Breast epithelium (tissue), 4 donors: ENCODE measurements at regions not wholly inside any gene's neighbourhood (a gene's known extent, or its start where the extent isn't known, plus 50 kb on each side); places are given as distances from the start of the nearest gene placed in this dataset.
"Not testable (repeated sequence)": the region's sequence is repeated elsewhere in the genome, so short reads cannot be mapped to it uniquely, and the experiment has no call there.

Experiments
- DNase-seq, 2 donors: peaks; one replicate each; pipeline ENCODE4 v3.0.0-alpha.2; 2019; ENCODE audit warnings: low spot score in 2 of 2
- H3K27ac ChIP-seq, 2 donors: fragments of 200-600 bp; sonication (generic) in 1 of 2; one replicate each; pipeline ENCODE4 v1.5.1; 2016 to 2019; ENCODE audit warnings: mild to moderate bottlenecking in 1 of 2
- H3K27me3 ChIP-seq, 2 donors: fragments of 200-600 bp; sonication (generic) in 1 of 2; one replicate each; pipeline versions ENCODE4 v1.5.1 to v1.6.0; 2017 to 2019; ENCODE audit warnings: control low read depth in 1 of 2, mild to moderate bottlenecking in 1 of 2
- H3K36me3 ChIP-seq: fragments of 200-600 bp; one replicate; pipeline ENCODE4 v1.5.1; 2019
- H3K4me1 ChIP-seq, 2 donors: fragments of 200-600 bp; sonication (generic); one replicate each; pipeline ENCODE4 v1.5.1; 2016 to 2019; ENCODE audit warnings: control low read depth in 1 of 2
- H3K4me3 ChIP-seq, 3 donors: fragments of 200-600 bp; sonication (generic); 1 replicate in 2 of 3; 2 replicates in 1 of 3; pipeline ENCODE4 v1.5.1; 2016 to 2019; ENCODE audit warnings: mild to moderate bottlenecking in 3 of 3, moderate library complexity in 2 of 3
- H3K9me3 ChIP-seq, 2 donors: fragments of 200-600 bp; sonication (generic) in 1 of 2; one replicate each; pipeline ENCODE4 v1.5.1; 2016 to 2019; ENCODE audit warnings: control low read depth in 1 of 2
- CTCF ChIP-seq, 3 donors: fragments of 450-650 bp; IDR thresholded peaks; one replicate each; pipeline ENCODE4 v1.5.1; 2016 to 2017; ENCODE audit warnings: antibody characterized with exemption in 3 of 3, mild to moderate bottlenecking in 3 of 3, moderate library complexity in 3 of 3
- POLR2A ChIP-seq: fragments of 450-650 bp; IDR thresholded peaks from one replicate; pipeline ENCODE4 v1.6.1; 2016; ENCODE audit warnings: antibody characterized with exemption, mild to moderate bottlenecking, moderate library complexity
- POLR2AphosphoS5 ChIP-seq, 3 donors: sonication (generic); formaldehyde crosslinking; IDR thresholded peaks; one replicate each; pipeline ENCODE4 v1.6.1; 2017; ENCODE audit warnings: antibody characterized with exemption in 3 of 3
- intact Hi-C: fragments of 100-400 bp; cut with DNase I; formaldehyde crosslinking; loops from one replicate; pipeline ENCODE4 v1.15.1; 2023; ENCODE audit warnings: low total_unique reads

DNA sequence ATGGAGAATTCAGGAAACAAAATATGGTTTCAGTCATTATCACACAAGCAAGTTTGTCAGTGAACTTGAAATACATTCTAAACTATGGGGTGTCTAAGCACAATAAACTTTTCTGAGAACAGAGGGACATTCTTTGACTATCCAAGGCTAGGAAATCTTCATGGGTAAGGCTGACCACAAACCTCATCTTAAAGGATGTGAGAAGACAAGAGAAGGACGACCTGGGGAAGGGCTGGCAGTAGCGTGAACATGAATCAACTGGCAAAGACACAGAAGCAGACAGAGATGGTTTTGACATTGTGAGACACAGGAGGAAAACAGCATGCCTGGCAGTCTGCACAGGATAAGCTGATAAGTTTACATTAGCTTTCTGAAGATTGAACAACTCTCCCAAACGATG lies 752.4 kb upstream of the SLC8A1 start:
- Histone ChIP-seq H3K27me3 (no peaks in the 10 kb centered on the region), H3K4me1 (no peaks in the 10 kb centered on the region), H3K36me3 (no peaks in the 10 kb centered on the region), H3K9me3 (no peaks in the 10 kb centered on the region), H3K4me3 (no peak overlapping the region), H3K27ac (no peak overlapping the region)
- no peak for DNase-seq
- intact Hi-C loops = no loop called here
- no peak for TF ChIP-seq POLR2AphosphoS5 (IDR thresholded peaks at IDR 0.05)
- TF ChIP-seq CTCF (IDR thresholded peaks at IDR 0.05) = no peak
- TF ChIP-seq POLR2A = no peak

GRCh38 chr2:41206004-41206403 lies 754.1 kb upstream of the SLC8A1 start:
- TF ChIP-seq POLR2AphosphoS5 (IDR thresholded peaks at IDR 0.05) (no peak), CTCF (IDR thresholded peaks at IDR 0.05) (no peak), POLR2A (no peak)
- intact Hi-C loops = no loop called here
- Histone ChIP-seq H3K27ac (no peak overlapping the region), H3K4me3 (no peak overlapping the region), H3K27me3 (no peaks in the 10 kb centered on the region), H3K36me3 (no peaks in the 10 kb centered on the region), H3K9me3 (no peaks in the 10 kb centered on the region), H3K4me1 (no peaks in the 10 kb centered on the region)
- DNase-seq = no peak

DNA sequence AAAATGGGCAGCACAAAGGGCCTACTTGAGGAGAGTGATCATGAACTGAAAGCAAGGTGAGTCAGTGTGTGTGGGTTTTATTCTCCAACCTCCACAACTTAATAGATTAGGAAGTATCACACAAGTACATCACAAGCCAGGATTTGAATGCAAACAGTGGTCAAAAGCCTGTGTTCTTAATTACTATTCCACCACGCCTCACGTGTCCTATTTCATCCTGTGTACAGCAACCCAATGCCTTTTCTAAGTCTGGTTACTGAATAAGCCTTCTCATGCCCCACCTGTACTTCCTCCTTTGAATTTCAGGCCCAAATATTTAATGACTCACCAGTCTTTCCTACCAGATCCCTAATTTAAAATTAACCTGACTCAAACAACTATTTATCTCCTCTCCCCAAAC lies 755.7 kb upstream of the SLC8A1 start:
- DNase-seq = no peak
- Histone ChIP-seq H3K9me3 (no peaks in the 10 kb centered on the region), H3K36me3 (no peaks in the 10 kb centered on the region), H3K4me1 (no peaks in the 10 kb centered on the region), H3K27me3 (no peaks in the 10 kb centered on the region), H3K4me3 (no peak overlapping the region), H3K27ac (no peak overlapping the region)
- intact Hi-C loops = no loop called here
- TF ChIP-seq POLR2A (no peak), CTCF (IDR thresholded peaks at IDR 0.05) (no peak), POLR2AphosphoS5 (IDR thresholded peaks at IDR 0.05) (no peak)

- DNase-seq, H3K27ac ChIP-seq, H3K9me3 ChIP-seq, H3K4me3 ChIP-seq, intact Hi-C loops, H3K27me3 ChIP-seq, H3K36me3 ChIP-seq, H3K4me1 ChIP-seq: not testable (repeated sequence)
Observed at GRCh38 chr2:41210030-41210429, 758.1 kb upstream of the SLC8A1 start.

GRCh38 chr2:41216978-41217377 lies 765.1 kb upstream of the SLC8A1 start:
- no peak overlapping the region for H3K4me3 ChIP-seq
- TF ChIP-seq CTCF (IDR thresholded peaks at IDR 0.05) = no peak
- no peak for TF ChIP-seq POLR2A
- no peak for TF ChIP-seq POLR2AphosphoS5 (IDR thresholded peaks at IDR 0.05)
- no peaks in the 10 kb centered on the region for H3K36me3 ChIP-seq
- H3K9me3 ChIP-seq = no peaks in the 10 kb centered on the region
- no peaks in the 10 kb centered on the region for H3K27me3 ChIP-seq
- intact Hi-C loops = no loop called here
- no peak overlapping the region for H3K27ac ChIP-seq
- H3K4me1 ChIP-seq = no peaks in the 10 kb centered on the region
- no peak for DNase-seq

GRCh38 chr2:41222593-41222992 lies 770.7 kb upstream of the SLC8A1 start:
- TF ChIP-seq CTCF (IDR thresholded peaks at IDR 0.05) = no peak
- no peak for TF ChIP-seq POLR2AphosphoS5 (IDR thresholded peaks at IDR 0.05)
- no peak for TF ChIP-seq POLR2A
- Histone ChIP-seq H3K9me3 (no peaks in the 10 kb centered on the region), H3K27me3 (no peaks in the 10 kb centered on the region), H3K4me1 (no peaks in the 10 kb centered on the region), H3K4me3 (no peak overlapping the region), H3K27ac (no peak overlapping the region), H3K36me3 (no peaks in the 10 kb centered on the region)
- DNase-seq = no peak
- intact Hi-C loops = no loop called here
